C4-2B (cell line): ENCODE measurements at regions not wholly inside any gene's neighbourhood (a gene's known extent, or its start where the extent isn't known, plus 50 kb on each side); places are given as distances from the start of the nearest gene placed in this dataset.

ENCODE experiments used
- ZFX ChIP-seq: fragments of 450-650 bp; IDR thresholded peaks from 2 replicates; pipeline ENCODE4 v1.6.1; 2017
- TF ChIP-seq, protein P1 (sequence below): fragments of 450-650 bp; conservative IDR thresholded peaks from 2 replicates; pipeline ENCODE4 v1.5.1; 2017; ENCODE audit warnings: mild to moderate bottlenecking

DNA sequence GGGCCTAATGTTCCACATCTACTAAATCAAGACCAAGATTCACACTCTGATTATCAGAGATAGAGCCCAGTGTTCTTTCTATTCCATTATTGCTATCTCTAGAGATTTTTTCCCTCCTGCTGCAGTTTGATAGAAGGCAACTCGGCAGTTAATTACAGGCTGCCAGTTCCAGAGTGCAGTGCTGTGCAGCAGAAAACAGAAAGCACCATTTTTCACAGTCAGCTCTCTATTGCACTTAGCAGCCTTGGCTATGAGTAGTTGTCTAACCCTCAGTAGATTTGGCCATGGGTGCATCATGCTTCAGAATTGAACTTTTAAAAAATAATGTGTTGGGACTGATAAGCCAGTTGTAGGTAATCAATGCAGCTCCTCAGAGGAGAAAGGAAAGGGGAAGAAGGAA, 295.3 kb downstream of the MID1IP1 start:
- TF ChIP-seq, protein P1, sequence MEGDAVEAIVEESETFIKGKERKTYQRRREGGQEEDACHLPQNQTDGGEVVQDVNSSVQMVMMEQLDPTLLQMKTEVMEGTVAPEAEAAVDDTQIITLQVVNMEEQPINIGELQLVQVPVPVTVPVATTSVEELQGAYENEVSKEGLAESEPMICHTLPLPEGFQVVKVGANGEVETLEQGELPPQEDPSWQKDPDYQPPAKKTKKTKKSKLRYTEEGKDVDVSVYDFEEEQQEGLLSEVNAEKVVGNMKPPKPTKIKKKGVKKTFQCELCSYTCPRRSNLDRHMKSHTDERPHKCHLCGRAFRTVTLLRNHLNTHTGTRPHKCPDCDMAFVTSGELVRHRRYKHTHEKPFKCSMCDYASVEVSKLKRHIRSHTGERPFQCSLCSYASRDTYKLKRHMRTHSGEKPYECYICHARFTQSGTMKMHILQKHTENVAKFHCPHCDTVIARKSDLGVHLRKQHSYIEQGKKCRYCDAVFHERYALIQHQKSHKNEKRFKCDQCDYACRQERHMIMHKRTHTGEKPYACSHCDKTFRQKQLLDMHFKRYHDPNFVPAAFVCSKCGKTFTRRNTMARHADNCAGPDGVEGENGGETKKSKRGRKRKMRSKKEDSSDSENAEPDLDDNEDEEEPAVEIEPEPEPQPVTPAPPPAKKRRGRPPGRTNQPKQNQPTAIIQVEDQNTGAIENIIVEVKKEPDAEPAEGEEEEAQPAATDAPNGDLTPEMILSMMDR, result no peak
- no peak for TF ChIP-seq ZFX
